ENCODE measurements at regions not wholly inside any gene's neighbourhood (a gene's known extent, or its start where the extent isn't known, plus 50 kb on each side); places are given as distances from the start of the nearest gene placed in this dataset.

DNA sequence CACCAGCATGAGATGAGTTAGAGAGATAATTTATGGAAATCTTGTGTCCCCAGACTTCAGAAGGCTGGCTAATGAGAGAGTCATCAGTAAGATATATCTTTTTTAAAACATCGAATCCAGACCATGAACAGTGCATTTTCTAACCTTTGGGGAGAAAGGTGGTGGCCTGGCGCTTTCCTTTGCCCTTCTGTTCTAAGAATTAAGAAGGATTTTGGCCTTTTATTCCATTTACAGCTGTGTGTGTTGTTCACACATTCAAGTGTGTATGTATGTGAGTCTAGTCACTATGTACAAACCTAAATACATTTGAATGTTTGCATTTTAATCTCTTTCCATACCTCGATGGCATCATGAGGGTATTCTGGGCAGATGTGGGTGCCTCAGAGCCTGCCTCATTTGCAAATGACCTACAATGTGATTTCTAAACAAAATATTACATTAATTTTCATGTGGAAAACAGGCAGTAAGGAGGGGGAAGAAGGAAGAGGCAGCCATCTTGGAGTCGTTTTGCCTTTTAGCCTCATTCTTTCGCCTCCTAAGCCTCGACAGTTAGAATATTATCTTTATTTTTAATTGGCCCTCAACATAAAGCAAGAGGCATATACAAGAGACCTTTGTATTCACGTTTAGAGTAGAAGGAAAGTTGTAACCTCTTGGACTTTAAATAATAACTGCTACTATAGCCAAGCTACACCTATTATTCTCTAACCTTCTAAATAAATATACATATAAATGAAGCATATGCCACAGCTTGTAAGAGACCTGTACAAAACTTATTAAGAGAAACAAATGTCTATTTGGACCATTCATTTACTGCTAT, 125.3 kb upstream of the TMEM161B start:
- no peaks in the 10 kb centered on the region for H3K36me3 Mint-ChIP-seq (ENCODE audit: insufficient read depth)
- DNase-seq (no peak), ATAC-seq (replicated peaks) (no peak)
- no peaks in the 10 kb centered on the region for H3K9me3 Mint-ChIP-seq
- H3K4me1 Mint-ChIP-seq (ENCODE audit: low read depth in 2 of 2): peaks cover 0 to 4% of the 10 kb centered on the region in 2 donors
- no peak overlapping the region for H3K4me3 Mint-ChIP-seq
- H3K27me3 Mint-ChIP-seq: peaks cover 37 to 56% of the 10 kb centered on the region in 2 donors
- no peak overlapping the region for H3K27ac Mint-ChIP-seq

DNA sequence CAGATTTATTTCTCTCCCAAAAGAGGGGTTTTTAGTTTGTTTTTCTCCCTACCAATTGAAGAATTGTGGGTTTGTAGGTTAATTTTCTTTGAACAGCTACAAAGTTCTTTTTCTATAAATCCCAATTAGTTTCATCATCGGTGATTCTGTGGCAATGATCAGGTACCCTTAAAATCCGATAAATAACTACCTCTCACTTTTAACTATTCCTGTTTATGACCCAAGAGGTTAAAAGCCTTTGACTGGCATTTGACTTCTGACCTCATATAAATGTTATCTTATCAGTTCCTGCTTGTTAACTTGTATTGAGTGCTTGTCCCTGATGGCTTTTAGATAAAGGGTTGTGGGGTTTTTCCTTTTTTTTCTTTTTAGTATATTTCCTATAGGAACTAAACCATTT, 124.4 kb upstream of the TMEM161B start:
- Mint-ChIP-seq H3K36me3 (ENCODE audit: insufficient read depth) (no peaks in the 10 kb centered on the region), H3K27me3 (peaks cover 40 to 58% of the 10 kb centered on the region in 2 donors), H3K4me1 (ENCODE audit: low read depth in 2 of 2) (peaks cover 0 to 4% of the 10 kb centered on the region in 2 donors), H3K9me3 (no peaks in the 10 kb centered on the region), H3K27ac (no peak overlapping the region), H3K4me3 (no peak overlapping the region)
- ATAC-seq (replicated peaks) (no peak), DNase-seq (no peak)

DNA sequence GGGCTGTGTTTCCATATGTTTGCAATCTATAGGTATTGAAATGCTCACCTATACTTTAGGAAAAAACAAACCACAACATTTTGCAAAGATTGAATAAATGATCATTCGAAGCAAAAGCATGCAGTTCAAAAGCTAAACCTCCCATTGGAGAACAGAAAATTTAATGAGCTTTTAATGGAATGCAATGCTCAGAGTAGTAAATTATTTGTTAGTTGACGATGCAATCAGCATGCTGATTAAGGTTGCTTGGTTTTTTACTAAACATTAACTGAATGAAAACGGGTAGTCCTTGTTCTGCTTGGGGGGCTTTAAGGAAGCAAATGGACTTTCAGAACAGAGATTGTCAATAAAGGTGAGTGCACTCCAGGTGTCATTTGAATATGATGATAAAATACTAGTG, 123.3 kb upstream of the TMEM161B start:
- Mint-ChIP-seq H3K4me1 (ENCODE audit: low read depth in 2 of 2) (no peaks in the 10 kb centered on the region), H3K27me3 (peaks cover 39 to 53% of the 10 kb centered on the region in 2 donors), H3K9me3 (no peaks in the 10 kb centered on the region), H3K27ac (no peak overlapping the region), H3K4me3 (no peak overlapping the region), H3K36me3 (ENCODE audit: insufficient read depth) (no peaks in the 10 kb centered on the region)
- DNase-seq: no peak
- ATAC-seq (replicated peaks): no peak

DNA sequence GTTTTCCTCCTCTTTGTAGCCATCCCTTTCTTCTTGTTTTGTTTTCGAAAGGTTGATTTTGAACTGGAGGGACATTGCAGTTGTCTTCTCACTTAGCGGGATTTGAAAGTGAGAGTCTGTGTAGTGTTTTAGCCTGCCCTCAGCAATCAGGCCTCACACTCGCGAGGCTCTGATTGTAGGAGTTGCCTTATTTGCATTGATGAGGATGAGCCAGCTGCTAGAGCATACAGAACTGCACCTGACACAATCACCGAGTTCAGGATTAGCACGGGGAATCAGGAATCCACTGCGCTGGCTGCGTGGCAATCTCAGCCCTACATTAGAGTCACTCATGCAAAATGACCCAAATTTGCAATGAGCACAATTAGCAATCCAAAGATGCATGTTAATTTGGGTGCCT, 122.5 kb upstream of the TMEM161B start:
- Mint-ChIP-seq H3K36me3 (ENCODE audit: insufficient read depth) (no peaks in the 10 kb centered on the region), H3K4me1 (ENCODE audit: low read depth in 2 of 2) (no peaks in the 10 kb centered on the region), H3K27me3 (peaks cover 30 to 46% of the 10 kb centered on the region in 2 donors), H3K27ac (no peak overlapping the region), H3K4me3 (no peak overlapping the region), H3K9me3 (no peaks in the 10 kb centered on the region)
- ATAC-seq (replicated peaks) (no peak), DNase-seq (no peak)

DNA sequence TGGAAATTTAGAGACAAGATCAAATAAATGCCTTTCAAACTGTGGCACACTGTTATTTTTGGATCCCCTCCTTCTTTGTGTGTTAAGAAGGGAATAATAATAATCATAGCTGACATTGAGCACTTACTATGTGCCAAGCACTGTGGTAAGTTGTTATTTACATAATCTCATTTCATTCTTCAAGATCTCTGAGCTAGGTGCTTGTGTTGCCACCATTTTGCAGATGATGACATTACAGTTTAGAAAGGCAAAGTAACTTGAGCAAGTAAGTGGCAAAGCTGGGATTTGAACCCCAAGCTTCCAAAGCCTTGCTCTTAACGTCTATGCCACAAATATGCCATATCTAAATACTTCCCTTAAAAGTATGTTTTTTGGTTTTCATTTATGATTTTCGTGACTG, 121.8 kb upstream of the TMEM161B start:
- Mint-ChIP-seq H3K27ac (no peak overlapping the region), H3K4me1 (ENCODE audit: low read depth in 2 of 2) (no peaks in the 10 kb centered on the region), H3K36me3 (ENCODE audit: insufficient read depth) (no peaks in the 10 kb centered on the region), H3K4me3 (no peak overlapping the region), H3K27me3 (peaks cover 29 to 48% of the 10 kb centered on the region in 2 donors), H3K9me3 (no peaks in the 10 kb centered on the region)
- DNase-seq (no peak), ATAC-seq (replicated peaks) (no peak)

DNA sequence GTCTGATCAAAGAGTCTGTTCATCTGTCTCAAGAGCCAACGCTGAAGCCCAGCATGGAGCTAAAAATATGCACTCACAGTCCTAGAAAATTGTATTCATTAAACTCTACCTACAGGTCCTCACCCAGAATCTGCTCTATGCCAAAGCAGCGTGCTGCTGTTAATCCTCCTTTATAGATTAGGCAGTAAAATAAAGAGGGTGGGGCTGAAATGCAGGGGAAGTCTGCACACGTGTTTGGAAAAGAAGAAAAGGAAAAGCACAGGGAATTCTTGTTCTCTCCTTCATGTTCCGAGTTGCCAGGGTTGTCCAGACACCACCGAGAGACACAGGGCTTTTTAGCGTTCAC, 121.4 kb upstream of the TMEM161B start:
- ATAC-seq (replicated peaks) (no peak), DNase-seq (no peak)
- H3K36me3 Mint-ChIP-seq (ENCODE audit: insufficient read depth): no peaks in the 10 kb centered on the region
- no peaks in the 10 kb centered on the region for H3K4me1 Mint-ChIP-seq (ENCODE audit: low read depth in 2 of 2)
- H3K27me3 Mint-ChIP-seq: peaks cover 29 to 49% of the 10 kb centered on the region in 2 donors
- H3K9me3 Mint-ChIP-seq: no peaks in the 10 kb centered on the region
- H3K27ac Mint-ChIP-seq: no peak overlapping the region
- H3K4me3 Mint-ChIP-seq: no peak overlapping the region

DNA sequence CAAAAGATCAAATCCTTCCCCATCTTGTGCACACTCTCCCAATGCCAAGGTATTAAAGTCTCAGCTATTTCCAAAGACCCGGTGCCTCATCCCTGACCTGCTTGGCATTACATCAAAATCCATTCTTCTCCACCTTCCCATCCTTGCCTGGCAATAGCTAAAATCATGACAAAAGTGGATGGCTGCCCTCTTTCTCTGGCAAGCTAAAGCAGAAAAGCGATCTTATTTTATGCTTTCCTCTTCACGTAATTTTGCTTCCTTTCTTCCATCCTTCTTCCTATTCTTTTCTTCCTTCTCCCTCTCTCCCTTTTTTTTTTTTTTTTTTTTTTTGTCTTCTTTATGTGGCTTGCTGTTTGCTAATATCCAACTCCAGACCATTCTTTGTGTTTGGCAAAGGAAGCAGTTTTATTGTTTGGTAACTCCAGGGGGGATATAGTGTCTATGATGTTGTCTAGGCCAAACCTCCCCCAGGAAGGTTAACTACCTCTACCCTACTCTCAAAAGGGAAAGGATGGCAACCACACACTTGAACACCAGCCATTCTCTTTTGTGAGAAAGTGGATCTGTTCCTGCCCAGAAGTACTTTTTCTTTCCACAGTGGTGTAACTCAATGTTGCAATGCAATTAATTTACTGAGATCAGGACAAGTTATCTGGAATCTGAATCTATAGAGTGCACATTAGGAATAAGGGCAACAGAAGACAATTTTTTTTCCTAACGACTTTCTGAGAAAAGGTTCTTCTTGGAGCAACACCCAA, 120.9 kb upstream of the TMEM161B start:
- no peaks in the 10 kb centered on the region for H3K4me1 Mint-ChIP-seq (ENCODE audit: low read depth in 2 of 2)

DNA sequence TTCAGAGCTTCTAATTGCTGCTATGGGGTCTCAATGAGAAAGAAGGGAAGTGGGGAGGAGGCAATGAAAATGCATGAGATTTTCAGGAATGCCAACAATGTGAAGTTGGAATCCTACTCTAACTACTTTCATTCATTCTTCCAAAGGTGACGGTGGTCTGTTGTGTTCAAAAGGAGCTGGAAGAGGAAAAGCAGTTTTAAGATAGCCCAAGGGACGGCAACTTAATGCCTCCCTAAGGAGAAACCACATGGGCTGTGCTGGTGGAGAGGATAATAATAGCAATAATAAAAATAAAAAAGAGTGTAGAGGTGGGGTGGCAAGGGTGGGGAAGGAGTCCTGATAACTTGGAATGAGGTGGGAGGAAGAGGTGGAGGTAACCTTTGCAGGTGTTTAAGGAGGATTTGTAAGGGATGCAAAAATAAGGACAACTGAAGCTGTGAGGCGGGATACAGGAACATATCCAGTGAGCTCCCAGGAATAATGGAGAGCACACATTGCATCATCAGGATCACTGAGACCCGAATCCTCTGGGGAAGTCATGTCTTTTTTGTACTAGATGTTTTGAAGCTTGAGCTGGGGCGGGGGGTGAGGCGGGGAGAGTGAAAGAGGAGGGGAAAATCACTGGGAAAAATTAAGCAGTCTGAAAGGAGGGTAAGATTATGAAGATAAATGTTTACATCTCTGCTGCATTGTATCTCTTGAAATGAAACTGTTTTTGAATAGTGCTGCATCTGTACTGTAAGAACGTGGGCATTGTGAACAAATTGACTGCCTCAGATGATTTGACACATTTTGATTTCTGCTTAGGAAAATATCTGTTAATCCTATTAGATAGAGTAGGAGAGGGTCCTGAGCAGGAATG, 120.1 kb upstream of the TMEM161B start:
- Mint-ChIP-seq H3K4me3 (no peak overlapping the region), H3K4me1 (ENCODE audit: low read depth in 2 of 2) (no peaks in the 10 kb centered on the region), H3K27me3 (peaks cover 29 to 40% of the 10 kb centered on the region in 2 donors), H3K9me3 (no peaks in the 10 kb centered on the region), H3K36me3 (ENCODE audit: insufficient read depth) (no peaks in the 10 kb centered on the region), H3K27ac (no peak overlapping the region)
- DNase-seq (no peak), ATAC-seq (replicated peaks) (no peak)

More for the DNA sequence above, 120.9 kb upstream of the TMEM161B start:
- H3K36me3 Mint-ChIP-seq (ENCODE audit: insufficient read depth): no peaks in the 10 kb centered on the region
- H3K9me3 Mint-ChIP-seq: no peaks in the 10 kb centered on the region
- no peak overlapping the region for H3K27ac Mint-ChIP-seq
- peaks cover 29 to 46% of the 10 kb centered on the region in 2 donors for H3K27me3 Mint-ChIP-seq
- DNase-seq (no peak), ATAC-seq (replicated peaks) (no peak)
- no peak overlapping the region for H3K4me3 Mint-ChIP-seq

DNA sequence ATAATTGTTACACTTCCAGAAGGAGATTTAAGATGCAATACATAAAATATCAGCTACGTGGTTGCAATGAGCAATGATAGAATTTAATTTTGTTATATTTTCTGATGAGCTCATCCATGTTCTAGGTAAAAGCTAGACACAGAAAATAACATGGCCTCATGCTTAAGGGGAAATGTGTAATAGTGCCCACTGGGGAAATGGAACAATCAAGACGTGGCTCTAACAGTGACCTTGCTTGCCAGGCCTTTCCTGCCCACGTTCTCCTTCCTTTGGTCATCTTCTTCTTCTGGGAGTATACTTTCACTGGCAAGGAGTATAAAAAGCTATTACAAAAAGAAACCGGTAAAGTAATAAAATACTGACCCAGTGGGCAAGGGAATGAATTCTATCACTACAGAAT, 116.2 kb upstream of the TMEM161B start:
- H3K4me1 Mint-ChIP-seq (ENCODE audit: low read depth in 2 of 2): no peaks in the 10 kb centered on the region
- no peak overlapping the region for H3K27ac Mint-ChIP-seq
- no peaks in the 10 kb centered on the region for H3K9me3 Mint-ChIP-seq
- H3K4me3 Mint-ChIP-seq: no peak overlapping the region
- DNase-seq (no peak), ATAC-seq (replicated peaks) (no peak)
- H3K36me3 Mint-ChIP-seq (ENCODE audit: insufficient read depth): no peaks in the 10 kb centered on the region
- H3K27me3 Mint-ChIP-seq: peaks cover 33 to 35% of the 10 kb centered on the region in 2 donors

DNA sequence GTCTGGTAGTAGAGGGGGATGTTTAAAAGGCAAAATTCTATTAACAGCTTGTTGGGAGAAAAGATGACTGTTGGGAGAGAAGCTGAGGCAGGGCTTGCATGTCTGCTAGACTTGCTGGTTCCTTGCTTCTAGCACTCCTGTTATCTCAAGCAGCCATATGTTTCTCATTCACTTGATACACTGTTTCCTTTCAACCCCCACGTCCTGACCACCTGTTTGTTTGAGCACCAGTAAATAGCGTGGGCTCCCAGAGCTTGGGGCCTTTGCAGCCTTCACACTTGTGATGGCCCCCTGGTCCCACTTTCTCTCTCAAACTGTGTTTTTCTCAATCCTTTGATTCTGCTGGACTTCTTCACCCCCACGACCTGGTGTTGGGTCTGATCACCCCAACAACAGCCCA, 111.7 kb upstream of the TMEM161B start:
- peaks cover 9 to 10% of the 10 kb centered on the region in 2 donors for H3K27me3 Mint-ChIP-seq
- no peaks in the 10 kb centered on the region for H3K9me3 Mint-ChIP-seq
- H3K27ac Mint-ChIP-seq: no peak overlapping the region
- H3K4me3 Mint-ChIP-seq: no peak overlapping the region
- ATAC-seq (replicated peaks) (no peak), DNase-seq (no peak)
- H3K4me1 Mint-ChIP-seq (ENCODE audit: low read depth in 2 of 2): no peaks in the 10 kb centered on the region
- no peaks in the 10 kb centered on the region for H3K36me3 Mint-ChIP-seq (ENCODE audit: insufficient read depth)

DNA sequence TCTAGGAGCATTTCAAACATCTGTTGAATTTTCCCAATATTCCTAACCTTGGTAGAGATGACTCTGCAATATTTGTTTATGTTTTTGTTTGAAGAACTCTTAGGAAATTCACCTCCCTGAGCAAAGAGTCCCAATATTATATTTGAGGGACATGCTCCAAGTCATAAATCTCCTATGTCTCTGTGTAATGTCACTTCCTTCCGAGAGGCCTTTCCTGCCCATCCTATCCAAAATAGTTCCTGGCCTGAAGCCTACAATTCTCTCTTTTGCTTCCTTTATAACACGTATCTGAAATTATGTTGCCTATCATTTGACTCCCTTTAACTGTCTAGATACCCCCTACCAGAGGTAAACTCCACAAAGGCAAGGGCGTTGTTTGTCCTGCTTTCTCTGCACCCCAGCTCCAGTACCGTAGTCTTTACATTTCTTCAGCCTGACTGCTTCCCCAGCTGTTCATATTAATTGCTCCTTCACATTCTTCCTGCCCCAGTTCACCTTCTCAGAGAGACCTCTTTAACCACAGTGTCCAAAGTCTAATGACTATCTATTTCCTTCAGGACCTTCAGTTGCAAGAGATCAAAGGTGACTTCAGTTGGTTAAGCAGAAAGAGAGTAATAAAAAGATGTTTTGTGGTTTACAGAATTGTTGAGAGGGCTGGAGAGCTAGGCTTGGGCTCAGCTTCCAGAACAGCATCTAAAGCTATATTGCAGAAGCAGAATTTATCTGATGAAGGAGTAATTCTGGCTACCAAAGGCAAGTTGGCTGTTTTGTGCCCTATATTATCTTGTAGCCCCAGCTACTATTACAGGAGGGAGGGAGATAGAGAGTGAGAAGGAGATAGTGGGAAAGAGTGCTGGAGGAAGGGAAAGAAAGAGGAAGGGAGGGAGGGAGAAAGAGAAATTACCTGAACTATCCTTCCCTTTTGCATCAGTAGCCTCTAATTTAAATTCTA, 109.3 kb upstream of the TMEM161B start:
- H3K9me3 Mint-ChIP-seq: no peaks in the 10 kb centered on the region
- H3K36me3 Mint-ChIP-seq (ENCODE audit: insufficient read depth): no peaks in the 10 kb centered on the region
- DNase-seq (no peak), ATAC-seq (replicated peaks) (no peak)
- peaks cover 9 to 10% of the 10 kb centered on the region in 2 donors for H3K27me3 Mint-ChIP-seq
- H3K4me3 Mint-ChIP-seq: no peak overlapping the region
- no peak overlapping the region for H3K27ac Mint-ChIP-seq
- H3K4me1 Mint-ChIP-seq (ENCODE audit: low read depth in 2 of 2): no peaks in the 10 kb centered on the region

DNA sequence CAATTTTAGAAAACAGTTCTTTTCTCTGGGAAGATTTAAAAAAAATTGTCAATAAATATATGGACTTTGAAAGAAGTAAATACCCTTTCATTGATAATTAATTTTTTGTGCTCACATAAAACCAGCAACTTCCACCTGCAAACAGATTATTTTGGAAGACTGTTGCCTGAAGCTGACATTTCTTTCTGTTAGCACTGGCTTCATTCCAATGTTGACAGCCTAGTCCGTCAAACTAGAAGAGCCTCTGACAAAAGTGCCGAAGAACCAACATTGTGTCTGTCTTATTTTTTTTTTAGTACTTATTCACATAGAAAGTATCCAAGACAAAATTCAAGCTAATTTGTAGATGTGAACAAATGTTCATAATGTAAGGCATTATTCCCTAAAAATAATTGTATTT, 108.6 kb upstream of the TMEM161B start:
- H3K27ac Mint-ChIP-seq: no peak overlapping the region
- peaks cover 9 to 10% of the 10 kb centered on the region in 2 donors for H3K27me3 Mint-ChIP-seq
- ATAC-seq (replicated peaks) (no peak), DNase-seq (no peak)
- no peak overlapping the region for H3K4me3 Mint-ChIP-seq
- no peaks in the 10 kb centered on the region for H3K4me1 Mint-ChIP-seq (ENCODE audit: low read depth in 2 of 2)
- H3K9me3 Mint-ChIP-seq: no peaks in the 10 kb centered on the region
- H3K36me3 Mint-ChIP-seq (ENCODE audit: insufficient read depth): no peaks in the 10 kb centered on the region
